Kidney epithelial cell (primary cell): ENCODE measurements at regions not wholly inside any gene's neighbourhood (a gene's known extent, or its start where the extent isn't known, plus 50 kb on each side); places are given as distances from the start of the nearest gene placed in this dataset.

Experiments
- DNase-seq: peaks from one replicate; pipeline ENCODE4 v3.0.0-alpha.2; 2010; ENCODE audit warnings: low read depth
- H3K27me3 ChIP-seq: 2 replicates; pipeline ENCODE4 v1.6.0; 2011; ENCODE audit warnings: low read length; ENCODE audit not compliant: control insufficient read depth, insufficient read depth
- H3K36me3 ChIP-seq: 2 replicates; pipeline ENCODE4 v1.5.1; 2011; ENCODE audit warnings: low read length; ENCODE audit not compliant: control insufficient read depth, insufficient read depth
- H3K4me3 ChIP-seq: 2 replicates; pipeline ENCODE4 v1.5.1; 2011; ENCODE audit warnings: low read depth, mild to moderate bottlenecking, control low read depth, low read length
- TF ChIP-seq, protein P1 (sequence below): IDR thresholded peaks from 2 replicates; pipeline ENCODE4 v1.5.1; 2011; ENCODE audit warnings: mild to moderate bottlenecking, moderate library complexity, low read length, control low read depth, inconsistent platforms; ENCODE audit not compliant: insufficient read depth, poor library complexity, severe bottlenecking

DNA sequence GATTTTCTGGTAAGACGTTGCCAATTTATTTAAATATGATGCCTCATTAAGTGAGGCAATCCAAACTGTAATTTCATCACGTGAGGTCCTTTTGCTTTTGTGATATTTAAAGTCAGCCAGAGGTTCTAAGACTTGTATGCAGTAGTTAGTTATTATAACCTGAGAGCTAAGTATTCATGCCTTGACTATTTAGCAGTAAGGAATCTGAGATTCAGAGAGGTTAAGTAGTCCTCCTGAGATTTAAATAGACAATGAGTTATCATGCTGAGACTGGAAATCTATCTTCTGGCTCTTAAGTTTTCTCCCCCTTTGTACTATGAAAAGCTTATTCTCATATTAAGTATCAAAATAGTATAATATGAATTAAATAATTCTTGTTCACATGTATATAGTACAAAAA, 158.0 kb downstream of the UTRN start:
- no peak overlapping the region for H3K4me3 ChIP-seq
- H3K36me3 ChIP-seq, result peaks cover 2% of the 10 kb centered on the region
- DNase-seq, result no peak
- TF ChIP-seq, protein P1, sequence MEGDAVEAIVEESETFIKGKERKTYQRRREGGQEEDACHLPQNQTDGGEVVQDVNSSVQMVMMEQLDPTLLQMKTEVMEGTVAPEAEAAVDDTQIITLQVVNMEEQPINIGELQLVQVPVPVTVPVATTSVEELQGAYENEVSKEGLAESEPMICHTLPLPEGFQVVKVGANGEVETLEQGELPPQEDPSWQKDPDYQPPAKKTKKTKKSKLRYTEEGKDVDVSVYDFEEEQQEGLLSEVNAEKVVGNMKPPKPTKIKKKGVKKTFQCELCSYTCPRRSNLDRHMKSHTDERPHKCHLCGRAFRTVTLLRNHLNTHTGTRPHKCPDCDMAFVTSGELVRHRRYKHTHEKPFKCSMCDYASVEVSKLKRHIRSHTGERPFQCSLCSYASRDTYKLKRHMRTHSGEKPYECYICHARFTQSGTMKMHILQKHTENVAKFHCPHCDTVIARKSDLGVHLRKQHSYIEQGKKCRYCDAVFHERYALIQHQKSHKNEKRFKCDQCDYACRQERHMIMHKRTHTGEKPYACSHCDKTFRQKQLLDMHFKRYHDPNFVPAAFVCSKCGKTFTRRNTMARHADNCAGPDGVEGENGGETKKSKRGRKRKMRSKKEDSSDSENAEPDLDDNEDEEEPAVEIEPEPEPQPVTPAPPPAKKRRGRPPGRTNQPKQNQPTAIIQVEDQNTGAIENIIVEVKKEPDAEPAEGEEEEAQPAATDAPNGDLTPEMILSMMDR, result no peak
- H3K27me3 ChIP-seq, result no peaks in the 10 kb centered on the region

DNA sequence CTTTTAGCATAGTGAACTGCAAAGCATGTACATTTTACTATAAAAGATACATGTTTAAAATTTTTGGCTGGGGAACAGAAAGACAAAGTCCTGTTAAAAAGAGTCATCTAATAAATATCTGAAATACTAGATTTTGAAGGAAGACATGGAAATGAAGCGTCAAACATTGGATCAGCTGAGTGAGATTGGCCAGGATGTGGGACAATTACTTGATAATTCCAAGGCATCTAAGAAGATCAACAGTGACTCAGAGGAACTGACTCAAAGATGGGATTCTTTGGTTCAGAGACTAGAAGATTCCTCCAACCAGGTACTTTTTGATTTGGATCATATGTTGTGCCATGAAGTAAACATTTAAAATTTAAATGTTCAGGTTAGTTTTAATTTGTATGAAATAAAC, 162.3 kb downstream of the UTRN start:
- H3K36me3 ChIP-seq, result no peaks in the 10 kb centered on the region
- H3K27me3 ChIP-seq, result no peaks in the 10 kb centered on the region
- DNase-seq, result no peak
- TF ChIP-seq, protein P1, result no peak
- H3K4me3 ChIP-seq, result no peak overlapping the region

DNA sequence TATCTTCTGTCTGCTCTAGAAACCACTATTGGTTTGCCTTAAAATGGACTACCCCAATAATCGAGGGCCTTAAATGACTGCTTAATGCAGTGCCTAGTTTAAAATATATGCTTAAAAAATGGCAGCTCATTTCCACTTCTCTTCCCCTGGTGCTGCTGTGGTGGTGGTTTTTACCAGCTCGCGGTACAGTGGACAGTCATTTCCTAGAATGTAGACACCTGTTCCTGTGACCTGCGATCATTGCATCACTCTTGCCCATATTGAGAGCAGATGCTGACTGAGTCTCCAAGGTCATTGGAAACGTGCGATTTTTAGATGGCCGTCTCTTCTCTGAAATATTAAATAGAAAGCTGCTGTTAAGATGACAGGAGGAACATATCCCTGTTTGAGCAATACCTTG, 164.1 kb downstream of the UTRN start:
- no peaks in the 10 kb centered on the region for H3K27me3 ChIP-seq
- no peak for DNase-seq
- TF ChIP-seq, protein P1, result no peak
- H3K4me3 ChIP-seq, result no peak overlapping the region
- no peaks in the 10 kb centered on the region for H3K36me3 ChIP-seq

DNA sequence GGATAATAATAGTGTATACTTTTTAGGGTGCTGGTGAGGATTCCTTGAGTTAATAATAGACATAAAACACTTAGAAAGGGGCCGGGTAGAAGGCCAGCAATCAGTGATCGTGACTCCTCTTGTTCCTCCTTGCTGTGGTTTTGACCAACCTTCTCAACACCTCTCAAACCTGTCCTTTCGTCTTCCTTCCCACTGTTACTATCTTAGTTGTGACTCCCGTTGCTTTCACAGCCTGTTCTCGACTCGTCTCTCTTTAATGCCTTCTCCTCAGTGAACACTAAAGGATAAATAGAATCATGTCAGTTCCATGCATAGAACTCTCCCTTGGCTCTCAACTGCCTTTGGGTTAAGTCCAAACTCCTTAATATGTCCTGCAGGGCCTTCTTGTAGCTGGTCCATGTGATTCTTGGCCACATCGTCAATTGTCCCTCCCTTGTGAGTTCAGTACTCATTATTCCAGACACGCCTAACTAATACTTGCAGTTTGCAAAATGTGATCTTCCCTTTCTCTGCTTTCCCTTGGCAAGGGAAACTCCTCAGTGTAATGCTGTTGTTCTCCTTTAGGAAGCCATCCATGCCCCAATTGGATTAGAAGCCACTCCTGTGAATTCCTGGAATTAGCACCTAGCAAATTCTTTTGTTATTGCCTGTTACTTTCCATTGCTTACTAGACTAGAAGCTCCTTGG, 164.9 kb downstream of the UTRN start:
- Histone ChIP-seq H3K36me3 (no peaks in the 10 kb centered on the region), H3K4me3 (no peak overlapping the region), H3K27me3 (no peaks in the 10 kb centered on the region)
- no peak for DNase-seq
- TF ChIP-seq, protein P1, result no peak

DNA sequence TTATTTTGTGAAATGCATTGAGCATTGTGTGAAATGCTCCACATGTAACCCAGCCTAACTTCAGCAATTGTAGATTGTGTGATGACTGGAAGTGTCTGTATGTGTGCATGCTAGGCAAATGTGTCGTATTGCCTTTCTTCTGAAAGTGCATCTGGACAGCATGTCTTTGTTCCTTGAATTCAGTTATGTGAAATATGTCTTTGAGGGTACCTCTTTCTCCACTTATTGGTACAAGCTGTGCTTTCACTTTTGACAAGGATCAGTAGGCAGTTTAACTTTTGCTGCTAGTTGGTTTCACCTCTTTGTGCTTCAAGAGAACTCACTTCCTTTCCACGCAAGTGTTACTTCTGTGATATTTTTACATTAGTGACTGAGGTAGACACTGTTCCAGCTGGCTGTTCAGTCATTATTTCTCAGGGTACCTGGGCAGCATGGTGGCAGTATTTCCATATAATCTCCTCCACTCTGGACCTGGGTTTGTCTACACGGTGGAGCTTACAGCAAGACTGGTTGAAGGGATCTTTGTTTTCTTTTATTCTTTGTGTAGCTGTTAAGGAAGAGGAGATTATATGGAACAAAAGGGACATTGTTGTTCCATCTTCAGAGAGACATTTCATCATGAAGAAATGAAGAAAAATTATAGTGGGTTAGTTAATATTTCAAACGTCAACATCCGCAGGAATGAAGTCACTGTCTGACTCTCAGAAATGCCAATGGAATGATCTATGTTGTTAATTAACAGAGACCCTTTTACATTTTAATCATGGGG, 175.4 kb downstream of the UTRN start:
- DNase-seq, result no peak
- TF ChIP-seq, protein P1, result no peak
- H3K36me3 ChIP-seq, result no peaks in the 10 kb centered on the region

More for the DNA sequence above, 175.4 kb downstream of the UTRN start:
- no peaks in the 10 kb centered on the region for H3K27me3 ChIP-seq
- no peak overlapping the region for H3K4me3 ChIP-seq
